NB4 (cell line): ENCODE measurements at regions not wholly inside any gene's neighbourhood (a gene's known extent, or its start where the extent isn't known, plus 50 kb on each side); places are given as distances from the start of the nearest gene placed in this dataset.

Experiments
- CTCF ChIP-seq: IDR thresholded peaks from one replicate; pipeline ENCODE4 v1.5.1; 2012; ENCODE audit warnings: low read depth, low read length
- MYC ChIP-seq: IDR thresholded peaks from 2 replicates; pipeline ENCODE4 v1.6.1; 2011; ENCODE audit warnings: low read depth, low read length
- POLR2A ChIP-seq: IDR thresholded peaks from 2 replicates; pipeline ENCODE4 v1.6.1; 2011; ENCODE audit warnings: mild to moderate bottlenecking; ENCODE audit not compliant: insufficient read length; ENCODE audit errors: extremely low read depth
- TF ChIP-seq, protein P1 (sequence below): IDR thresholded peaks from 2 replicates; pipeline ENCODE4 v1.6.1; 2011; ENCODE audit warnings: low read depth, low read length

- TF ChIP-seq POLR2A (no peak), CTCF (no peak), MYC (no peak)
- TF ChIP-seq, protein P1, sequence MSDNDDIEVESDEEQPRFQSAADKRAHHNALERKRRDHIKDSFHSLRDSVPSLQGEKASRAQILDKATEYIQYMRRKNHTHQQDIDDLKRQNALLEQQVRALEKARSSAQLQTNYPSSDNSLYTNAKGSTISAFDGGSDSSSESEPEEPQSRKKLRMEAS, result no peak
Observed at GRCh38 chr4:55004831-55005230, 120.6 kb downstream of the KDR start.
